Vagina (tissue), 2 donors: ENCODE measurements at regions not wholly inside any gene's neighbourhood (a gene's known extent, or its start where the extent isn't known, plus 50 kb on each side); places are given as distances from the start of the nearest gene placed in this dataset.

Experiments
- CTCF ChIP-seq, 3 experiments: fragments of 450-650 bp in 2 of 3; fragments of 200-600 bp in 1 of 3; sonication (generic) in 1 of 3; IDR thresholded peaks; one replicate each; pipeline ENCODE4 v1.5.1; 2017 to 2019; ENCODE audit warnings: antibody characterized with exemption in 3 of 3, mild to moderate bottlenecking in 2 of 3, moderate library complexity in 2 of 3
- POLR2AphosphoS5 ChIP-seq, 2 donors: sonication (generic); formaldehyde crosslinking; IDR thresholded peaks; one replicate each; pipeline ENCODE4 v1.9.0; 2017; ENCODE audit warnings: antibody characterized with exemption in 2 of 2, mild to moderate bottlenecking in 2 of 2, low read depth in 1 of 2; ENCODE audit not compliant: insufficient read depth in 1 of 2

GRCh38 chr1:3956527-3957170 is 56.6 kb upstream of the C1orf174 start:
- TF ChIP-seq CTCF (IDR thresholded peaks at IDR 0.05) (no peak), POLR2AphosphoS5 (IDR thresholded peaks at IDR 0.05; ENCODE audit: insufficient read depth in 1 of 2, low read depth in 1 of 2) (no peak)
